Lower leg skin (tissue), 3 donors: ENCODE measurements at regions not wholly inside any gene's neighbourhood (a gene's known extent, or its start where the extent isn't known, plus 50 kb on each side); places are given as distances from the start of the nearest gene placed in this dataset.

ENCODE experiments used
- POLR2A ChIP-seq, 2 donors: fragments of 450-650 bp; IDR thresholded peaks; one replicate each; pipeline ENCODE4 v1.6.1; 2016 to 2017; ENCODE audit warnings: antibody characterized with exemption in 2 of 2, mild to moderate bottlenecking in 1 of 2, moderate library complexity in 1 of 2
- TF ChIP-seq, protein P1 (sequence below), 3 donors: fragments of 450-650 bp; IDR thresholded peaks; one replicate each; pipeline ENCODE4 v1.5.1; 2016; ENCODE audit warnings: antibody characterized with exemption in 3 of 3, mild to moderate bottlenecking in 3 of 3, moderate library complexity in 2 of 3

DNA sequence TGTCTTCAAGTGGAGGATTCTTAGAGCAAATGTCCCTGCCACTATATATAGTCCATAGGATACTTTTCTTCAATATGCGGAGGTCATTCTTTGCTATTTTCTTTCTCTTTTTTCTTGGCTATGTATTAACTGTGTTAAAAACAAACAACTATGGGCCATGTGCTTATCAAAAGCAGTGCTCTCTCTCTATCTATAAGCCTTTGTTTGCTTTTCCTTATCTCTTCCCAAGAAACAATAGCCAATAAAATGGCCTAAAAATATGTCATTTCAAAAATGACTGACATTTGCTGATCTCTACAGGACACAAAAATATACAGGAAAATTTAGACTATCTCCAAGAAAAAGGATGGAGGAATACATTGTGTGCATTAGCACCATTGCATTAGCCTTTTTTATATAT lies 212.1 kb downstream of the MAF start:
- TF ChIP-seq, protein P1, sequence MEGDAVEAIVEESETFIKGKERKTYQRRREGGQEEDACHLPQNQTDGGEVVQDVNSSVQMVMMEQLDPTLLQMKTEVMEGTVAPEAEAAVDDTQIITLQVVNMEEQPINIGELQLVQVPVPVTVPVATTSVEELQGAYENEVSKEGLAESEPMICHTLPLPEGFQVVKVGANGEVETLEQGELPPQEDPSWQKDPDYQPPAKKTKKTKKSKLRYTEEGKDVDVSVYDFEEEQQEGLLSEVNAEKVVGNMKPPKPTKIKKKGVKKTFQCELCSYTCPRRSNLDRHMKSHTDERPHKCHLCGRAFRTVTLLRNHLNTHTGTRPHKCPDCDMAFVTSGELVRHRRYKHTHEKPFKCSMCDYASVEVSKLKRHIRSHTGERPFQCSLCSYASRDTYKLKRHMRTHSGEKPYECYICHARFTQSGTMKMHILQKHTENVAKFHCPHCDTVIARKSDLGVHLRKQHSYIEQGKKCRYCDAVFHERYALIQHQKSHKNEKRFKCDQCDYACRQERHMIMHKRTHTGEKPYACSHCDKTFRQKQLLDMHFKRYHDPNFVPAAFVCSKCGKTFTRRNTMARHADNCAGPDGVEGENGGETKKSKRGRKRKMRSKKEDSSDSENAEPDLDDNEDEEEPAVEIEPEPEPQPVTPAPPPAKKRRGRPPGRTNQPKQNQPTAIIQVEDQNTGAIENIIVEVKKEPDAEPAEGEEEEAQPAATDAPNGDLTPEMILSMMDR (IDR thresholded peaks at IDR 0.05), result no peak
- TF ChIP-seq POLR2A (IDR thresholded peaks at IDR 0.05), result no peak
